GM21529 (cell line): ENCODE measurements at regions not wholly inside any gene's neighbourhood (a gene's known extent, or its start where the extent isn't known, plus 50 kb on each side); places are given as distances from the start of the nearest gene placed in this dataset.

ENCODE experiments used
- ATAC-seq: cut with Tn5 transposase; IDR thresholded peaks from one replicate; pipeline ENCODE4 v1.9.1; 2021; ENCODE audit not compliant: unreplicated experiment

- ATAC-seq, result no peak
Measured at GRCh38 chr7:121456785-121457359, 60.8 kb upstream of the FAM3C start.

- no peak for ATAC-seq
Measured at GRCh38 chr7:121456015-121456414, 59.9 kb upstream of the FAM3C start.

DNA sequence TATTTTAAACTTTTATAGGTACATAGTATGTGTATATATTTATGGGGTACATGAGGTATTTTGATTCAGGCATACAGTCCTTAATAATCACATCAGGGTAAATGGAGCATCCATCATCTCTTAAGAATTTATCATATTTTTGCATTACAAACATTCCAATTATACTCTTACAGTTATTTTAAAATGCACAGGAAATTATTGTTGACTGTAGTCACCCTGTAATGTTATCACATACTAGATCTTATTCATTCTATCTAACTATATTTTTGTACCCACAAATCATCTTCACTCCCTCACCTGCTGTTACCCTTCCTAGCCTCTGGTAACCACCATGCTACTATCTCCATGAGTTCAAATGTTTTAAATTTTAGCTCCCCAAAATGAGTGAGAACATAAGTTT is 56.3 kb upstream of the FAM3C start:
- ATAC-seq, result no peak

GRCh38 chr7:121451367-121452094 is 55.4 kb upstream of the FAM3C start:
- no peak for ATAC-seq

DNA sequence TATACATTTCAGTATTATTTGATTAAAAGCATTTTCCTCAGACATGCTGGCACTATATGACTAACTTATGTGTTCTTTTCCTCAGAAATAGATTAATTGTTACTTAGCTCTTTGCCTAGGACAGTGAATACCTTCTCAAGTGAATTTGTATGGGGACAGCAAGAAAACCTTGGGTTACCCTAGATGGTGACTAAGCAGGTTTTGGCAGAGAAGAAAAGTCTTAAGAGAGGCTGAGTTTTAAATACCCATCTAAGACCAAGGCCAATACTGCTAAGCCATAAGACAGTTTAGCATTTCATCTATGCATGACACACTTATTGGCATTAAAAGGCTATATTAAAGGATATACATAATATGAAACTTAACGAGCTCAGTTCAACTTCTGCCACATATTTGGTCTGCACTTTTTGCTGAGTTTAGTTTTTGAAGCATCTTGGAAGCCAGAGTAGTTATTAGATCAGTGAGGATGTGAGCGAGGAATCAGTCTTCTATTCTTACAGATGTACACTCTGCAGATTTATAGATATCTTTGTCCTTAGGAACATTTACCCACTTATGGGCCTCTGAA is 54.6 kb upstream of the FAM3C start:
- no peak for ATAC-seq

DNA sequence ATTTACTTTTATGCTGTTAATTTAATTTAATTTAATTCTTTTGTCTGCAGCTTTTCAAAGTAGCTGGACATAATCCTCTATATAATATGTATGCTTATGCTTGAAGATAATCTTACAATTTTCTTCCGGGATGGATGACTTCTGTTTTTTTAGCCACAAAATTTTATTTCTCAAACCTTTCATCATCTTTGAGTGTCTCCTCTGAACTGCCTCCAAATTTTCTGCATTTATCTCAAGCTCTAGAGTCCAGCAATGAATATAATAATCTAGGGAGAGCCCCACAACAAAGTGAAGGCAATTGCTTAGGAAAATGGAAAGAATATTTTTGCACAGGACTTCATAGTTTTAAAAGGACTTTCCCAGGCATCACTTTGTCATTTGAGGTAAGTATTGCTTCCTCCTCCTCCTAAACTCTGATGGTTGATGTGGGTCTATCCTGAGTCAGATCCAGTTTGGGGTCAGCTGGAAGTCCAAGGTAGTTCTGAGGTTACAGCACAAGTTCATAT is 53.7 kb upstream of the FAM3C start:
- ATAC-seq, result no peak

DNA sequence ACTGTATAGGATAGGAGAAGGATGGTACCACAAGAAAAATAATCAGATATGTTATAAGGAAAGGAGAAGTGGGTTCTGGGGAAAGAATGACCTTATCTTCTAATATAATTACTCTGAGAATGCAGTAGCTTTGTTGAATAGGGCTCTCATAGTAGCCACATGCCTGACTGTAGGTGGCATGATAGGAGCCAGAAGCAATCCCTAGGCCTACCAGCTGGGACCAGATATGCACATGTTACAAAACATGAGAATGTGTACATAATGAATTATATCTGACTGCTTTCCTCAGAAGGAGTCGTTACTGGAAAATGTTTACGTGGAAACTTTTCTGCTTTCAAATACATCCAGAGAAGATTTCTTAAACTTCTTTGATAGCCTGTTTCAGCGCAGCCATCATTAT is 53.2 kb upstream of the FAM3C start:
- ATAC-seq, result no peak

DNA sequence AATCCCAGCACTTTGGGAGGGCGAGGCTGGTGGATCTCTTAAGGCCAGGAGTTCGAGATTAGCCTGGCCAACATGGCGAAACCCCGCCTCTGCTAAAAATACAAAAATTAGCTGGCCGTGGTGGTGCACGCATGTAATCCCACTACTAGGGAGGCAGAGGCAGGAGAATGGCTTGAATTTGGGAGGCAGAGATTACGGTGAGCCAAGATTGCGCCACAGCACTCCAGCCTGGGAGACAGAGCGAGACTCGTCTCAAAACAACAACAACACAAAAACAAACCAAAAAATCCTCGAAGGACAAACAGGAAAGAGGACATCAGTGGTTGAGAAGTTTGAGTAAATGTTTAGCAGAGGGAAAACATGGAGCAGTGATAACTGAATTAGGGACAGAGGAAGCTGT is 52.3 kb upstream of the FAM3C start:
- ATAC-seq, result no peak

GRCh38 chr7:121447911-121448300 is 51.8 kb upstream of the FAM3C start:
- no peak for ATAC-seq

GRCh38 chr7:121447243-121447910 is 51.3 kb upstream of the FAM3C start:
- no peak for ATAC-seq

- ATAC-seq, result no peak
Measured at GRCh38 chr7:121446526-121446925, 50.4 kb upstream of the FAM3C start.
